Tongue (tissue), 1 donor: ENCODE measurements at regions not wholly inside any gene's neighbourhood (a gene's known extent, or its start where the extent isn't known, plus 50 kb on each side); places are given as distances from the start of the nearest gene placed in this dataset.
A peak's percentile ranks its signal among the peaks of the same experiment; 100 is the strongest.

ENCODE experiments used
- DNase-seq: peaks from one replicate; pipeline ENCODE4 v3.0.0-alpha.2; 2015

GRCh38 chr1:58862728-58863385 lies 79.0 kb upstream of the JUN start:
- DNase-seq, result no peak

- DNase-seq, result no peak
Measured at GRCh38 chr1:58864654-58865053, 80.8 kb upstream of the JUN start.

GRCh38 chr1:58866578-58866977 lies 82.7 kb upstream of the JUN start:
- no peak for DNase-seq

GRCh38 chr1:58869638-58870297 lies 85.9 kb upstream of the JUN start:
- no peak for DNase-seq

- DNase-seq, result peak; percentile 33
Measured at GRCh38 chr1:58870298-58870676, 86.4 kb upstream of the JUN start.

- DNase-seq, result no peak
Measured at GRCh38 chr1:58874342-58874741, 90.5 kb upstream of the JUN start.

- DNase-seq, result peak; percentile 92
Measured at GRCh38 chr1:58874757-58875755, 91.2 kb upstream of the JUN start.

- DNase-seq, result no peak
Measured at GRCh38 chr1:58879464-58879863, 95.6 kb upstream of the JUN start.

- no peak for DNase-seq
Measured at GRCh38 chr1:58880592-58880991, 96.7 kb upstream of the JUN start.

GRCh38 chr1:58881471-58881994 lies 97.7 kb upstream of the JUN start:
- no peak for DNase-seq

GRCh38 chr1:58882322-58882948 lies 98.6 kb upstream of the JUN start:
- peak; percentile 81 for DNase-seq

GRCh38 chr1:58883037-58883887 lies 99.4 kb upstream of the JUN start:
- peak; percentile 50 for DNase-seq

GRCh38 chr1:58883888-58884482 lies 100.1 kb upstream of the JUN start:
- DNase-seq, result peak; percentile 72

GRCh38 chr1:58884706-58885661 lies 101.1 kb upstream of the JUN start:
- DNase-seq, result no peak

- DNase-seq, result peak; percentile 55
Measured at GRCh38 chr1:58885998-58886397, 102.2 kb upstream of the JUN start.

GRCh38 chr1:58886611-58887010 lies 102.8 kb upstream of the JUN start:
- DNase-seq, result no peak

- DNase-seq, result no peak
Measured at GRCh38 chr1:58887059-58887458, 103.2 kb upstream of the JUN start.

- DNase-seq, result no peak
Measured at GRCh38 chr1:58888833-58889232, 105.0 kb upstream of the JUN start.

GRCh38 chr1:58890113-58890512 lies 106.3 kb upstream of the JUN start:
- DNase-seq, result no peak

GRCh38 chr1:58890609-58891008 lies 106.8 kb upstream of the JUN start:
- DNase-seq, result no peak
